Ishikawa (cell line): ENCODE measurements at regions not wholly inside any gene's neighbourhood (a gene's known extent, or its start where the extent isn't known, plus 50 kb on each side); places are given as distances from the start of the nearest gene placed in this dataset.

Experiments
- CEBPB ChIP-seq: IDR thresholded peaks from 2 replicates; pipeline ENCODE4 v1.6.1; 2012
- CREB1 ChIP-seq: IDR thresholded peaks from 2 replicates; pipeline ENCODE4 v1.6.1; 2012; ENCODE audit warnings: low read depth
- EGR1 ChIP-seq: IDR thresholded peaks from 2 replicates; pipeline ENCODE4 v1.6.1; 2012
- EP300 ChIP-seq: IDR thresholded peaks from 2 replicates; pipeline ENCODE4 v1.6.1; 2012; ENCODE audit warnings: borderline replicate concordance
- FOXM1 ChIP-seq: IDR thresholded peaks from 2 replicates; pipeline ENCODE4 v1.6.1; 2012; ENCODE audit warnings: low read depth, borderline replicate concordance
- MAX ChIP-seq: IDR thresholded peaks from 2 replicates; pipeline ENCODE4 v1.6.1; 2012
- NFIC ChIP-seq: IDR thresholded peaks from 2 replicates; pipeline ENCODE4 v1.6.1; 2012
- RAD21 ChIP-seq: IDR thresholded peaks from 2 replicates; pipeline ENCODE4 v1.6.1; 2012; ENCODE audit warnings: low read depth
- REST ChIP-seq: IDR thresholded peaks from 2 replicates; pipeline ENCODE4 v1.6.1; 2012; ENCODE audit warnings: low read depth, mild to moderate bottlenecking
- TAF1 ChIP-seq: IDR thresholded peaks from 2 replicates; pipeline ENCODE4 v1.6.1; 2012; ENCODE audit warnings: low read depth, mild to moderate bottlenecking
- TEAD4 ChIP-seq: IDR thresholded peaks from 2 replicates; pipeline ENCODE4 v1.6.1; 2012
- USF1 ChIP-seq: IDR thresholded peaks from 2 replicates; pipeline ENCODE4 v1.6.1; 2012
- YY1 ChIP-seq: IDR thresholded peaks from 2 replicates; pipeline ENCODE4 v1.6.1; 2012; ENCODE audit warnings: low read depth
- ZBTB7A ChIP-seq: IDR thresholded peaks from 2 replicates; pipeline ENCODE4 v1.6.1; 2012; ENCODE audit warnings: low read depth

- TF ChIP-seq CEBPB (no peak), EP300 (no peak), TAF1 (no peak), RAD21 (no peak), CREB1 (no peak), EGR1 (no peak), REST (no peak), NFIC (no peak), USF1 (no peak), ZBTB7A (no peak), MAX (no peak), TEAD4 (no peak), YY1 (no peak), FOXM1 (no peak)
Measured at GRCh38 chr4:132297346-132297745, 851.7 kb upstream of the PCDH10 start.
